Endothelial cell of umbilical vein (primary cell): ENCODE measurements at regions not wholly inside any gene's neighbourhood (a gene's known extent, or its start where the extent isn't known, plus 50 kb on each side); places are given as distances from the start of the nearest gene placed in this dataset.

Experiments
- EZH2 ChIP-seq: IDR thresholded peaks from 2 replicates; pipeline ENCODE4 v1.6.1; 2012; ENCODE audit warnings: borderline replicate concordance, low read depth, mild to moderate bottlenecking, moderate library complexity, low read length, inconsistent platforms; ENCODE audit not compliant: severe bottlenecking
- TF ChIP-seq, protein P1 (sequence below), 2 donors: IDR thresholded peaks; 1 replicate in 1 of 2; 2 replicates in 1 of 2; pipeline ENCODE4 v1.5.1; 2011; ENCODE audit warnings: low read length in 2 of 2, mild to moderate bottlenecking in 2 of 2, moderate library complexity in 2 of 2, control low read depth in 1 of 2, inconsistent platforms in 1 of 2, low read depth in 1 of 2; ENCODE audit not compliant: insufficient read depth in 1 of 2; ENCODE audit errors: extremely low read depth in 1 of 2
- TF ChIP-seq, protein P2 (sequence below): IDR thresholded peaks from 2 replicates; pipeline ENCODE4 v1.6.1; 2011; ENCODE audit not compliant: insufficient read depth, insufficient read length

DNA sequence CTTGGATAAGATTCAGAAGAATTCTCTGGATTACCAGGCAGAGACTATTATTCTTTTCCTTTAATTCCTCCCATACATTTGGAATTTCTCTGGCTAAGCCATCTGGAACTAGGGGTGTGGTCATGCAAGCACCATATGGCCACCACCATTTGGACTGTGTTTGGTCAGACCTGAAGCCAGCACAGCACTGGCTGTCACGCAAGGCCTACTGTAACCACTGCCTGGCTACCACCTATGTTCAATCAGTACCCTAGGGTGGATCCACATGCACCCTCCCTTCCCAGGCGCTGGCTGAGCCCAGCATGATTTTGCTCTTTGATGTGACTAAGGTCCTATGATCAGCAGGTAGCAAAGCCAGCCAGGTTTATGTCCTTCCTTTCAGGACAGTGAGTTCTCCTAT is 287.8 kb upstream of the GOLIM4 start:
- TF ChIP-seq, protein P1, sequence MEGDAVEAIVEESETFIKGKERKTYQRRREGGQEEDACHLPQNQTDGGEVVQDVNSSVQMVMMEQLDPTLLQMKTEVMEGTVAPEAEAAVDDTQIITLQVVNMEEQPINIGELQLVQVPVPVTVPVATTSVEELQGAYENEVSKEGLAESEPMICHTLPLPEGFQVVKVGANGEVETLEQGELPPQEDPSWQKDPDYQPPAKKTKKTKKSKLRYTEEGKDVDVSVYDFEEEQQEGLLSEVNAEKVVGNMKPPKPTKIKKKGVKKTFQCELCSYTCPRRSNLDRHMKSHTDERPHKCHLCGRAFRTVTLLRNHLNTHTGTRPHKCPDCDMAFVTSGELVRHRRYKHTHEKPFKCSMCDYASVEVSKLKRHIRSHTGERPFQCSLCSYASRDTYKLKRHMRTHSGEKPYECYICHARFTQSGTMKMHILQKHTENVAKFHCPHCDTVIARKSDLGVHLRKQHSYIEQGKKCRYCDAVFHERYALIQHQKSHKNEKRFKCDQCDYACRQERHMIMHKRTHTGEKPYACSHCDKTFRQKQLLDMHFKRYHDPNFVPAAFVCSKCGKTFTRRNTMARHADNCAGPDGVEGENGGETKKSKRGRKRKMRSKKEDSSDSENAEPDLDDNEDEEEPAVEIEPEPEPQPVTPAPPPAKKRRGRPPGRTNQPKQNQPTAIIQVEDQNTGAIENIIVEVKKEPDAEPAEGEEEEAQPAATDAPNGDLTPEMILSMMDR (IDR thresholded peaks at IDR 0.05; ENCODE audit: extremely low read depth in 1 of 2, insufficient read depth in 1 of 2, low read depth in 1 of 2, low read length in 2 of 2), result no peak
- no peak for TF ChIP-seq EZH2
- TF ChIP-seq, protein P2, sequence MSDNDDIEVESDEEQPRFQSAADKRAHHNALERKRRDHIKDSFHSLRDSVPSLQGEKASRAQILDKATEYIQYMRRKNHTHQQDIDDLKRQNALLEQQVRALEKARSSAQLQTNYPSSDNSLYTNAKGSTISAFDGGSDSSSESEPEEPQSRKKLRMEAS, result no peak
